DOHH2 (cell line): ENCODE measurements at regions not wholly inside any gene's neighbourhood (a gene's known extent, or its start where the extent isn't known, plus 50 kb on each side); places are given as distances from the start of the nearest gene placed in this dataset.

ENCODE experiments used
- EZH2phosphoT487 ChIP-seq: fragments of 200-600 bp; sonication (generic); IDR thresholded peaks from 2 replicates; pipeline ENCODE4 v1.6.1; 2017; ENCODE audit warnings: borderline replicate concordance, mild to moderate bottlenecking, antibody characterized with exemption, low read length, moderate library complexity, mixed read lengths
- TF ChIP-seq, protein P1 (sequence below): fragments of 200-600 bp; sonication (generic); IDR thresholded peaks from one replicate; pipeline ENCODE4 v1.5.1; 2014; ENCODE audit warnings: antibody characterized with exemption, mild to moderate bottlenecking, low read depth, low read length; ENCODE audit not compliant: poor library complexity, severe bottlenecking

DNA sequence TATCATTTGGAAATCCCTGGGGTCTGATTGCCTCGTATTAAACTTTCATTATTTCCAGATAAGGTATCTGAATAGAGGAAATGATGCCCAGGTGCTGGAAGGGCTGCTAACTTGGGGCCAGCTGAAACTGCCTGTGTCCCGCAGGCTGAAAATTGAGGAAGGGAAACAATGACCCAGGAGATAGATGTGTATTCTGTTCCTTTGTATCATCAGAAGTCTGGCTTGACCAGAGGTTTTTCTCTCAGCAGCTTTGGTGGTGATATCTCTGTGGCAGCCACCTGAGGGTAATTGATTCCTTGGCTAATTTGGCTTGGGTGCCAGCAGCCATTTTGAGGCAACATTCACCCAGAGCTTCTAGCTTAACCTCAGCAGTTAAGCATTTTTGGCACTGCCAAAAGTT, 90.0 kb upstream of the STT3B start:
- TF ChIP-seq, protein P1, sequence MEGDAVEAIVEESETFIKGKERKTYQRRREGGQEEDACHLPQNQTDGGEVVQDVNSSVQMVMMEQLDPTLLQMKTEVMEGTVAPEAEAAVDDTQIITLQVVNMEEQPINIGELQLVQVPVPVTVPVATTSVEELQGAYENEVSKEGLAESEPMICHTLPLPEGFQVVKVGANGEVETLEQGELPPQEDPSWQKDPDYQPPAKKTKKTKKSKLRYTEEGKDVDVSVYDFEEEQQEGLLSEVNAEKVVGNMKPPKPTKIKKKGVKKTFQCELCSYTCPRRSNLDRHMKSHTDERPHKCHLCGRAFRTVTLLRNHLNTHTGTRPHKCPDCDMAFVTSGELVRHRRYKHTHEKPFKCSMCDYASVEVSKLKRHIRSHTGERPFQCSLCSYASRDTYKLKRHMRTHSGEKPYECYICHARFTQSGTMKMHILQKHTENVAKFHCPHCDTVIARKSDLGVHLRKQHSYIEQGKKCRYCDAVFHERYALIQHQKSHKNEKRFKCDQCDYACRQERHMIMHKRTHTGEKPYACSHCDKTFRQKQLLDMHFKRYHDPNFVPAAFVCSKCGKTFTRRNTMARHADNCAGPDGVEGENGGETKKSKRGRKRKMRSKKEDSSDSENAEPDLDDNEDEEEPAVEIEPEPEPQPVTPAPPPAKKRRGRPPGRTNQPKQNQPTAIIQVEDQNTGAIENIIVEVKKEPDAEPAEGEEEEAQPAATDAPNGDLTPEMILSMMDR, result no peak
- no peak for TF ChIP-seq EZH2phosphoT487
